ENCODE measurements at regions not wholly inside any gene's neighbourhood (a gene's known extent, or its start where the extent isn't known, plus 50 kb on each side); places are given as distances from the start of the nearest gene placed in this dataset.

DNA sequence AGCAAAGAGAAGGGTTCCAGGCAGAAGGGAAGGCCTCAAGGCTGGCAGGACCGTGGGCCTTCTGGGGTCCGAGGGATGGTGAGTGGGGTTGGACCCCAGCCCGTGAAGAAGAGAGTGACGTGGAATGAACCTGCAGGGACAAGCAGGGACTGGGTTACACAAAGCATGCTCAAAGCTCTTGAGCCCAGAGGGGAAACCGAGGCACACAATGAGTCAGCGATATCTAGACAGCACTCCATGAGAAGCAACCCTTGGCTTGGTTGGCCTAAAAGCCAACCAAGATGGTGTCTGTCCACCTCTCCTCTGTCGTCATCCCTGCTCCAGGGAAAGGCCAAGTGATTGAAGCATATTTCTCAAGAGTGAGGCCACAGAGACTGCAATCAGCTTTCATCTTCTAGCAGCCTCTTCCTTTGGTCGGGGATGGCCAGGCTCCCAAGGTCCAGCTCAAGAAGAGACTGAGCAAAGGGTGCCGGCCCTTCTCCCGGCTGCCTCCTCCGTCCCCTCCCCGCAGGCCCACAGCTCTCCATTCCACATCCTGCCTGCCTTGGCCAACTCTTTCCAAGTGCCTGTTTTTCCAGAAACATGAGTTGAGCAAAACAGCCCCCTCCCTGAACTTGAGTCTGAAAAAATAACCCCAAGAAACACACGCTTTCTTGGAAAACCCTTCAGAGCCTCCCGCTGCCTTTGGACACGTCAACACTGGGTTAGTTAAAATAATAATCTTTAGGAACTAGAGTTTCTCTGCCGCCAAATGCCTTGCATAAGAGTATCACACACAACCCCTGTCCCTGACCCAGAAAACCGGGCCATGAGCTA is 556.6 kb downstream of the MIAT start:
- H3K9me3 ChIP-seq: no peaks in the 10 kb centered on the region
- intact Hi-C loops (cut with DNase I): no loop called here
- TF ChIP-seq POLR2A (IDR thresholded peaks at IDR 0.05): no peak
- TF ChIP-seq, protein P1, sequence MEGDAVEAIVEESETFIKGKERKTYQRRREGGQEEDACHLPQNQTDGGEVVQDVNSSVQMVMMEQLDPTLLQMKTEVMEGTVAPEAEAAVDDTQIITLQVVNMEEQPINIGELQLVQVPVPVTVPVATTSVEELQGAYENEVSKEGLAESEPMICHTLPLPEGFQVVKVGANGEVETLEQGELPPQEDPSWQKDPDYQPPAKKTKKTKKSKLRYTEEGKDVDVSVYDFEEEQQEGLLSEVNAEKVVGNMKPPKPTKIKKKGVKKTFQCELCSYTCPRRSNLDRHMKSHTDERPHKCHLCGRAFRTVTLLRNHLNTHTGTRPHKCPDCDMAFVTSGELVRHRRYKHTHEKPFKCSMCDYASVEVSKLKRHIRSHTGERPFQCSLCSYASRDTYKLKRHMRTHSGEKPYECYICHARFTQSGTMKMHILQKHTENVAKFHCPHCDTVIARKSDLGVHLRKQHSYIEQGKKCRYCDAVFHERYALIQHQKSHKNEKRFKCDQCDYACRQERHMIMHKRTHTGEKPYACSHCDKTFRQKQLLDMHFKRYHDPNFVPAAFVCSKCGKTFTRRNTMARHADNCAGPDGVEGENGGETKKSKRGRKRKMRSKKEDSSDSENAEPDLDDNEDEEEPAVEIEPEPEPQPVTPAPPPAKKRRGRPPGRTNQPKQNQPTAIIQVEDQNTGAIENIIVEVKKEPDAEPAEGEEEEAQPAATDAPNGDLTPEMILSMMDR (IDR thresholded peaks at IDR 0.05): no peak
- TF ChIP-seq POLR2AphosphoS5 (IDR thresholded peaks at IDR 0.05): no peak
- 86% methylated on average over 17 of the region's 17 CpGs for WGBS
- no peaks in the 10 kb centered on the region for H3K36me3 ChIP-seq
- peak overlapping the region in 1 of 2 donors; percentile 6 for H3K27ac ChIP-seq
- H3K27me3 ChIP-seq (replicated peaks; ENCODE audit: insufficient read depth): no peaks in the 10 kb centered on the region
- H3K4me1 ChIP-seq (replicated peaks): no peaks in the 10 kb centered on the region
- no peak overlapping the region for H3K4me3 ChIP-seq
- no peak for DNase-seq (ENCODE audit: low spot score)

DNA sequence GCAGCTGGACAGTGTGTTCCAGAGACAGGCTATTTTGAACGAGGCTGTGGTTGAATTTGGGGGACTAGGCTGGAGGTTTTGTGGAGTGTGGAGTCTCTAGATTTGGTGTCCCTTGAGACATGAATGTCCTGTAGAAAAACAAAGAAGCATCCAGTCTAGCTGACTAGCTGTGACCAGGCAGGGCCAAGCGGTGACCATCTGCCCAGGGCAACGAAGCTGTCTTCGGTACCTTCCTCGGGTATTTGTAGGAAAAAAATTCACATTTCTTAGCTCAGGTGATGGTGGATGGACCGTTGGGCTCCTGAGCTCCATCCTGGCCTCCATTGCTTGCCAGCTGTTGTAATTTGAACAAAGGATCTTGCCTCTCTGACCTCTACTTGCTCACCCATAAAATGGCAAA is 557.3 kb downstream of the MIAT start:
- no peak overlapping the region for H3K4me3 ChIP-seq
- no peaks in the 10 kb centered on the region for H3K4me1 ChIP-seq (replicated peaks)
- no peak for DNase-seq (ENCODE audit: low spot score)
- WGBS: 84% methylated on average over 6 of the region's 6 CpGs
- no peak overlapping the region for H3K27ac ChIP-seq
- no peaks in the 10 kb centered on the region for H3K36me3 ChIP-seq
- no peaks in the 10 kb centered on the region for H3K27me3 ChIP-seq (replicated peaks; ENCODE audit: insufficient read depth)
- no peaks in the 10 kb centered on the region for H3K9me3 ChIP-seq
- intact Hi-C loops (cut with DNase I): no loop called here
- TF ChIP-seq POLR2AphosphoS5 (IDR thresholded peaks at IDR 0.05) (no peak), POLR2A (IDR thresholded peaks at IDR 0.05) (no peak)
- TF ChIP-seq, protein P1 (IDR thresholded peaks at IDR 0.05): no peak

DNA sequence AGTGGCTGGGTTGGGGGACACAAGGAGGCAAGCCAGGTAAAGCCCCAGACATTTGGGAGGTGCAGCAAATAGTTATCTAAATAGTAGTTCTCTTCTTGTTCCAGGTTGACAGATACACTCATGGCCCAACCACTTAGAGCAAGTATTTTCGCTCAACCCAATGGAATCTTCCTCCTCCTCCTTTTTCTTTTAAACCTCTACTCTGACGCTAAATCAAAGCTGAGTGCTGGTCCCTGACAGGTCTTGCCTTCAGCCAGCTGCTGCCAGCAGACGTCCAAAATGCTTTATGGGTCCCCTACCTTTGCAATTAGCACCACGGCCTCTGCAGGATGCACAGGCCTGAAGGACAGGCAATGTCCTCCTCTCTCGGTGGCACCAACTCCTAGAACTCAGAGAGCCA is 558.5 kb downstream of the MIAT start:
- TF ChIP-seq, protein P1 (IDR thresholded peaks at IDR 0.05): no peak
- Histone ChIP-seq H3K27ac (no peak overlapping the region), H3K4me3 (no peak overlapping the region), H3K9me3 (no peaks in the 10 kb centered on the region), H3K36me3 (no peaks in the 10 kb centered on the region), H3K4me1 (replicated peaks) (no peaks in the 10 kb centered on the region), H3K27me3 (replicated peaks; ENCODE audit: insufficient read depth) (no peaks in the 10 kb centered on the region)
- 57% methylated on average over 5 of the region's 5 CpGs for WGBS
- intact Hi-C loops (cut with DNase I): no loop called here
- DNase-seq (ENCODE audit: low spot score): no peak

DNA sequence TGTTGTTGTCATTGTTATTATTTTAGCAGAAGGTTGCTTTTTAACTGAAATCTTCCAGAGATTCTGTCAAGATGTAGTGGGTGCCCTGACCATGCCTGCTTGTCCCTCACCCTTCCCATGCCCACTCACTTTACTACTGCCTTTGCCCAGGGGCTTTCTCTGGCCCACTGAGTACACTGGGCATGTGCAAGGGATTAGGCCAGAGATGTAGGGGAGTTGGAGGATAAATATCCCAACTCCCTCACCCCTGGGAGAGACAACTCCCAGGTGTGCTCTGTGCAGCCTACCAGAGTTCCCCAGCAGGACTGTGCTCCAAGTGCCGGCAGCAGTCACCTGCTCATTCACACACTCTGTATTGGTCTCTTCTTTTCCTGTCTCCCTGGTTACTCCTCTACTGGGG is 559.1 kb downstream of the MIAT start:
- TF ChIP-seq POLR2AphosphoS5 (IDR thresholded peaks at IDR 0.05) (no peak), POLR2A (IDR thresholded peaks at IDR 0.05) (no peak)
- TF ChIP-seq, protein P1 (IDR thresholded peaks at IDR 0.05): no peak
- no peaks in the 10 kb centered on the region for H3K4me1 ChIP-seq (replicated peaks)
- DNase-seq (ENCODE audit: low spot score): no peak
- WGBS: 92% methylated on average over 1 of the region's 1 CpG
- no peaks in the 10 kb centered on the region for H3K27me3 ChIP-seq (replicated peaks; ENCODE audit: insufficient read depth)
- H3K36me3 ChIP-seq: no peaks in the 10 kb centered on the region
- no peak overlapping the region for H3K4me3 ChIP-seq
- intact Hi-C loops (cut with DNase I): no loop called here
- no peak overlapping the region for H3K27ac ChIP-seq
- H3K9me3 ChIP-seq: no peaks in the 10 kb centered on the region

DNA sequence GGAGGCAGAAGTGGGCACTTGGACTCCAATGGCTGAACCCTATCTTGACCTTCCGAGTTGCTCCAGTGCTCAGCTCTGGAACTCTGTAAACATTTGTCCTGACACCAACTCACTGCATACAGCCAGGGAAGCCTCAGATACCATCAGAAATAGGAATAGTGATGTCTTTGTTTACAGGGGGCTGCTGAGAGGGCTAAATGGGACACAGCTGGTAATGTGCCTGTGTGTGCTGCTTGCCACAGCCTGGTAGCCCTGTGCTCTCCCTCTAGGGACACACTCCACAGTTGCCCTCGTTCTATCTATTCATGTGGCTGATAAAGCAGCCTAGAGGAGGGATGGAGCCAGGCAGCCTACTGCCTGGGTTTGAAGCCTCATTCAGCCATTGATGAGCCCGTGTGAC is 559.8 kb downstream of the MIAT start:
- intact Hi-C loops (cut with DNase I): no loop called here
- 56% methylated on average over 3 of the region's 3 CpGs for WGBS
- Histone ChIP-seq H3K4me1 (replicated peaks) (no peaks in the 10 kb centered on the region), H3K27ac (no peak overlapping the region), H3K36me3 (no peaks in the 10 kb centered on the region), H3K27me3 (replicated peaks; ENCODE audit: insufficient read depth) (no peaks in the 10 kb centered on the region), H3K9me3 (no peaks in the 10 kb centered on the region), H3K4me3 (no peak overlapping the region)
- no peak for DNase-seq (ENCODE audit: low spot score)
- TF ChIP-seq POLR2A (IDR thresholded peaks at IDR 0.05) (no peak), POLR2AphosphoS5 (IDR thresholded peaks at IDR 0.05) (no peak)
- TF ChIP-seq, protein P1 (IDR thresholded peaks at IDR 0.05): no peak

Data from prostate gland (tissue), 2 donors.